A549 (cell line): ENCODE measurements at regions not wholly inside any gene's neighbourhood (a gene's known extent, or its start where the extent isn't known, plus 50 kb on each side); places are given as distances from the start of the nearest gene placed in this dataset.

Source experiments
- ATAC-seq, 2 experiments: fragments of 200-7000 bp in 1 of 2; fragments of >200 bp in 1 of 2; cut with Nextera tagmentation in 1 of 2; cut with Tn5 transposase in 1 of 2; 3 replicates each; pipeline versions ENCODE4 v1.8.0 to v1.9.1; 2018 to 2020; ENCODE audit warnings: mild to moderate bottlenecking in 1 of 2, moderate library complexity in 1 of 2
- CTCF ChIA-PET: fragments of 300-600 bp; sonication (Branson Sonifier 250); formaldehyde crosslinking; extraction: SDS; loops from one replicate; lab custom pipeline; 2021; ENCODE audit warnings: antibody characterized with exemption, inconsistent platforms; lab: Yijun Ruan, JAX
- POLR2A ChIA-PET: fragments of 350-600 bp; formaldehyde crosslinking; extraction: SDS; loops from one replicate; lab custom pipeline; 2021; ENCODE audit warnings: antibody characterized with exemption, inconsistent platforms; lab: Yijun Ruan, JAX
- DNase-seq, 2 experiments: peaks; one replicate each; pipeline versions ENCODE4 v3.0.0 to v3.0.0-alpha.2; 2011 to 2016; ENCODE audit warnings: low read depth in 1 of 2, low spot score in 1 of 2
- FAIRE-seq: peaks from 2 replicates; lab custom pipeline; 2011; peaks lifted over from hg19 to GRCh38; lab: Jason Lieb, UNC
- H3K27ac ChIP-seq, 2 experiments: fragments of >200 bp; sonication (Bioruptor Twin); formaldehyde crosslinking; 3 replicates each; pipeline ENCODE4 v1.5.1; 2016 to 2017
- H3K4me1 ChIP-seq: fragments of >200 bp; sonication (Bioruptor Twin); formaldehyde crosslinking; 3 replicates; pipeline ENCODE4 v1.6.1; 2016
- H3K4me2 ChIP-seq: fragments of >200 bp; sonication (Bioruptor Twin); formaldehyde crosslinking; 3 replicates; pipeline ENCODE4 v1.6.1; 2016
- H3K4me3 ChIP-seq: fragments of >200 bp; sonication (Bioruptor Twin); formaldehyde crosslinking; 3 replicates; pipeline ENCODE4 v1.5.1; 2016
- H3K9me3 ChIP-seq: fragments of >200 bp; sonication (Bioruptor Twin); formaldehyde crosslinking; 3 replicates; pipeline ENCODE4 v1.6.1; 2016
- EHF ChIP-seq: fragments of 250-450 bp; sonication (Bioruptor Pico); IDR thresholded peaks from 2 replicates; pipeline ENCODE4 v1.5.0; 2020; ENCODE audit warnings: mild to moderate bottlenecking
- FOSL2 ChIP-seq, 2 experiments: fragments of 450-650 bp in 1 of 2; fragments of >200 bp in 1 of 2; sonication (Bioruptor Twin) in 1 of 2; formaldehyde crosslinking; IDR thresholded peaks; 2 replicates each; pipeline versions ENCODE4 v1.5.0 to v1.6.1; 2016 to 2020; ENCODE audit warnings: mild to moderate bottlenecking in 1 of 2, moderate library complexity in 1 of 2
- FOXS1 ChIP-seq: fragments of 250-450 bp; sonication (Bioruptor Pico); IDR thresholded peaks from 2 replicates; pipeline ENCODE4 v1.5.0; 2020; ENCODE audit warnings: mild to moderate bottlenecking, moderate library complexity
- HDAC2 ChIP-seq: fragments of 200-600 bp; sonication (generic); IDR thresholded peaks from 2 replicates; pipeline ENCODE4 v1.6.1; 2016
- HOXA7 ChIP-seq: fragments of 250-450 bp; sonication (Bioruptor Pico); IDR thresholded peaks from 2 replicates; pipeline ENCODE4 v1.5.0; 2020; ENCODE audit warnings: mild to moderate bottlenecking, moderate library complexity
- HOXB5 ChIP-seq: fragments of 250-450 bp; sonication (Bioruptor Pico); IDR thresholded peaks from 2 replicates; pipeline ENCODE4 v1.5.0; 2020; ENCODE audit warnings: mild to moderate bottlenecking, moderate library complexity
- JUNB ChIP-seq: fragments of >200 bp; sonication (Bioruptor Twin); formaldehyde crosslinking; IDR thresholded peaks from 2 replicates; pipeline ENCODE4 v1.6.1; 2016
- KDM1A ChIP-seq: fragments of 200-600 bp; sonication (generic); IDR thresholded peaks from 2 replicates; pipeline ENCODE4 v1.6.1; 2016; ENCODE audit warnings: low read depth, mild to moderate bottlenecking
- KDM5A ChIP-seq: fragments of 200-600 bp; sonication (generic); IDR thresholded peaks from 2 replicates; pipeline ENCODE4 v1.6.1; 2016; ENCODE audit warnings: antibody characterized with exemption, mild to moderate bottlenecking
- MYC ChIP-seq: IDR thresholded peaks from 2 replicates; pipeline ENCODE4 v1.6.1; 2012; ENCODE audit warnings: mild to moderate bottlenecking, inconsistent platforms, low read length, improper control_type of control experiment, borderline replicate concordance
- NR3C1 ChIP-seq: fragments of >200 bp; sonication (Bioruptor Twin); formaldehyde crosslinking; IDR thresholded peaks from 3 replicates; pipeline ENCODE4 v1.6.1; 2017
- PHF8 ChIP-seq: fragments of 200-600 bp; sonication (generic); IDR thresholded peaks from 2 replicates; pipeline ENCODE4 v1.6.1; 2016; ENCODE audit warnings: low read depth, mild to moderate bottlenecking, antibody characterized with exemption, moderate library complexity, borderline replicate concordance
- SMC3 ChIP-seq: fragments of >200 bp; sonication (Bioruptor Twin); formaldehyde crosslinking; IDR thresholded peaks from 3 replicates; pipeline ENCODE4 v1.6.1; 2018; ENCODE audit warnings: inconsistent platforms
- TFCP2L1 ChIP-seq: fragments of 250-450 bp; sonication (Bioruptor Pico); IDR thresholded peaks from 2 replicates; pipeline ENCODE4 v1.5.0; 2021; ENCODE audit warnings: mild to moderate bottlenecking
- ZC3H11A ChIP-seq: fragments of 450-650 bp; IDR thresholded peaks from 2 replicates; pipeline ENCODE4 v1.6.1; 2014; ENCODE audit warnings: antibody characterized with exemption, mild to moderate bottlenecking
- ZFP36 ChIP-seq: fragments of 450-650 bp; IDR thresholded peaks from 2 replicates; pipeline ENCODE4 v1.6.1; 2014; ENCODE audit warnings: borderline replicate concordance; ENCODE audit not compliant: partially characterized antibody
- ZSCAN20 ChIP-seq: fragments of 250-450 bp; sonication (Bioruptor Pico); IDR thresholded peaks from 2 replicates; pipeline ENCODE4 v1.8.0; 2022; ENCODE audit warnings: mild to moderate bottlenecking, moderate library complexity
- WGBS: methylation state at CpG from one replicate; pipeline ENCODE4 v1.1.6; 2017; ENCODE audit errors: missing lambda C conversion rate; 5-methylcytosine and 5-hydroxymethylcytosine counted together
- TF ChIP-seq, protein P1 (sequence below): fragments of >200 bp; sonication (Bioruptor Twin); formaldehyde crosslinking; IDR thresholded peaks from 3 replicates; pipeline ENCODE4 v1.5.1; 2016
- TF ChIP-seq, protein P2 (sequence below): fragments of >200 bp; sonication (Bioruptor Twin); formaldehyde crosslinking; IDR thresholded peaks from 2 replicates; pipeline ENCODE4 v1.6.1; 2016
- TF ChIP-seq, protein P3 (sequence below): IDR thresholded peaks from 2 replicates; pipeline ENCODE4 v1.6.1; 2012; ENCODE audit warnings: low read depth, borderline replicate concordance
- TF ChIP-seq, protein P4 (sequence below): IDR thresholded peaks from 2 replicates; pipeline ENCODE4 v1.6.1; 2012

DNA sequence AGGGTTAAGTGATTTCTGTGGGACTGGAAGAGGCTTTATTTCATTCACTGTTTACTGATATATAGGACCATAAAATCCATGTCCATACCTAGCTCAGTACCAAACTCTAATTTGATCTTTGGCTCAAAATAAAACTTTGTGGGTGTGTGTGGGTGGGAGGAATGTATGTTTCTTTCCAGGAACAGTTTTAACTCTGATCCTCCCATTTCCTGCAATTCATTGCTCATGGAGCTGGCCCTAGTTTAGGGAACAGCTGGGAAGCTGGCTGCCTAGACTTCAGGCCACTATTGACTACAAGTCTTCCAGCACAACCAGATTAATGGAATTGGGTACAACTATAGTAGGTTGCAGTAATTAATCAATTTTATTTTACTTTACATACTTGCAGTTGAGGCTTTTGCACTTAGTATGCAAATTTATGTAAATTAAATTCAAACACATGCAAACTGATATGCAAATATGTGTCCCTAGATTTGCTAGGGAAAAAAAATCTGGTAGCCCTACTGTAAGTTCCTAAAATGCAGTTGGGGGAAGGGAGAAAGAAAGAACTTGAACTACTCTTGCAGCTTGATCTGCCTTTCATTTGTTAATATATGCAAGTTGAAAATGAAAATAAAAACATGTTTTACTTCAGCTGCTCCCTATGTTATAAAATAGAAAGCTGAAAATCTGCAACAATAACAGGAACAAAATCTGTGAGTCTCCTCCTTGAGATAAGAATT lies 1070.3 kb upstream of the CELF4 start:
- ChIA-PET POLR2A (no interaction called here), CTCF (interaction anchor here (1.0 kb wide), 1 partner anchor 169 kb away, joined by 3 read pairs; no protein-coding TSS in a partner anchor)
- TF ChIP-seq EHF (CRISPR knock-in tag) (no peak), HOXB5 (no peak), ZSCAN20 (no peak), FOXS1 (no peak), MYC (no peak)
- H3K4me1 ChIP-seq, result no peaks in the 10 kb centered on the region
- no peak overlapping the region for H3K27ac ChIP-seq
- FAIRE-seq (no peak), DNase-seq (no peak), ATAC-seq (no peak)
- H3K4me3 ChIP-seq, result no peak overlapping the region
- no peaks in the 10 kb centered on the region for H3K9me3 ChIP-seq
- no peak overlapping the region for H3K4me2 ChIP-seq

DNA sequence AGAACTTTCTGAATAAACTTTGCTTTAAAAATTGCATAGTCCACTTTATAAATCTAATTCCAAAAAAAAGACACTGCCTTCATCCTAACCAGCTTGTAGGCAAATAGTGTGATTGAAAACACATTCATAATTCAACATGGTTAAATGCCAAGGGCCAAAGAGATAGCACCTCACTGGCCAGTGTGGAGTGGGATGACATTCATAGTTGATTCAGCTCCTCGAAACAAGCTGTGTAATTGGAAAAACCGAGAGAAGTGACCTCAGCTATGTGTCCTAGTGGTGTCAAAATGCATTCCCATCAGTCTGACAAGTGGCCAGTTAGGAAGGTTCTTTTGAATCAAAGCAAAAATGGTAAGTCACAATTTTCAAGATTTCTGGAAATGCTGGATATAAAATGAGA lies 1068.5 kb upstream of the CELF4 start:
- Histone ChIP-seq H3K27ac (no peak overlapping the region), H3K9me3 (no peaks in the 10 kb centered on the region), H3K4me2 (no peak overlapping the region), H3K4me1 (no peaks in the 10 kb centered on the region)
- FAIRE-seq (no peak), DNase-seq (no peak)
- WGBS, result 0% methylated on average over 2 of the region's 2 CpGs
- POLR2A ChIA-PET, result no interaction called here
- TF ChIP-seq KDM1A (no peak), KDM5A (no peak), MYC (no peak), PHF8 (no peak), HDAC2 (no peak), NR3C1 (no peak), ZFP36 (no peak)
- TF ChIP-seq, protein P1, sequence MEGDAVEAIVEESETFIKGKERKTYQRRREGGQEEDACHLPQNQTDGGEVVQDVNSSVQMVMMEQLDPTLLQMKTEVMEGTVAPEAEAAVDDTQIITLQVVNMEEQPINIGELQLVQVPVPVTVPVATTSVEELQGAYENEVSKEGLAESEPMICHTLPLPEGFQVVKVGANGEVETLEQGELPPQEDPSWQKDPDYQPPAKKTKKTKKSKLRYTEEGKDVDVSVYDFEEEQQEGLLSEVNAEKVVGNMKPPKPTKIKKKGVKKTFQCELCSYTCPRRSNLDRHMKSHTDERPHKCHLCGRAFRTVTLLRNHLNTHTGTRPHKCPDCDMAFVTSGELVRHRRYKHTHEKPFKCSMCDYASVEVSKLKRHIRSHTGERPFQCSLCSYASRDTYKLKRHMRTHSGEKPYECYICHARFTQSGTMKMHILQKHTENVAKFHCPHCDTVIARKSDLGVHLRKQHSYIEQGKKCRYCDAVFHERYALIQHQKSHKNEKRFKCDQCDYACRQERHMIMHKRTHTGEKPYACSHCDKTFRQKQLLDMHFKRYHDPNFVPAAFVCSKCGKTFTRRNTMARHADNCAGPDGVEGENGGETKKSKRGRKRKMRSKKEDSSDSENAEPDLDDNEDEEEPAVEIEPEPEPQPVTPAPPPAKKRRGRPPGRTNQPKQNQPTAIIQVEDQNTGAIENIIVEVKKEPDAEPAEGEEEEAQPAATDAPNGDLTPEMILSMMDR, result no peak
- TF ChIP-seq, all 56 proteins: peak for 0
- no peak for ATAC-seq
- no peak overlapping the region for H3K4me3 ChIP-seq
- CTCF ChIA-PET, result no interaction called here

DNA sequence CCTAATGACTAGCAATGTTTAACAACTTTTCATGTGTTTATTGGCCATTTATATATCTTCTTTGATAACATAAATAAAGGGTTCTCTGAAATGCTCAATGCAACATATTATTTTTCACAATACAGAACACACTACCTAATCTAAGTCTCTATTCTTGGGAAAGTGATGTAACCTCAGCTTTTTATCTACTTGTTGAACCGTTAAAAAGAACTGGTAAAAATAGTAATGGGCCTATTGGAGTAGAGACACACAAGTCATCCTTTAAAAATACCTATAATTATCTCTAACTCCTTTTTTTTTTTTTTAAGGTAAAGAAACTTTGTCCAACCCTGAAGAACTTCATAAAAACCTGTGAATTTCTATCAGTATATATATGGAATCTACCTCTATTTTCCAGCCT lies 1067.7 kb upstream of the CELF4 start:
- WGBS, result 0% methylated on average over 1 of the region's 1 CpG
- DNase-seq (no peak), ATAC-seq (no peak), FAIRE-seq (no peak)
- no peaks in the 10 kb centered on the region for H3K4me1 ChIP-seq
- no peak overlapping the region for H3K27ac ChIP-seq
- H3K4me2 ChIP-seq, result no peak overlapping the region
- no peaks in the 10 kb centered on the region for H3K9me3 ChIP-seq
- no peak for TF ChIP-seq HOXB5
- TF ChIP-seq FOSL2 (IDR thresholded peaks at IDR 0.05), result no peak
- no peak for TF ChIP-seq FOSL2 (CRISPR knock-in tag; IDR thresholded peaks at IDR 0.05)
- no peak for TF ChIP-seq TFCP2L1 (CRISPR knock-in tag)
- TF ChIP-seq ZFP36, result no peak
- no peak for TF ChIP-seq MYC
- TF ChIP-seq, protein P2, sequence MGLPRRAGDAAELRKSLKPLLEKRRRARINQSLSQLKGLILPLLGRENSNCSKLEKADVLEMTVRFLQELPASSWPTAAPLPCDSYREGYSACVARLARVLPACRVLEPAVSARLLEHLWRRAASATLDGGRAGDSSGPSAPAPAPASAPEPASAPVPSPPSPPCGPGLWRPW, result no peak
- TF ChIP-seq HOXA7 (CRISPR knock-in tag), result no peak
- TF ChIP-seq SMC3, result no peak
- TF ChIP-seq, protein P3, sequence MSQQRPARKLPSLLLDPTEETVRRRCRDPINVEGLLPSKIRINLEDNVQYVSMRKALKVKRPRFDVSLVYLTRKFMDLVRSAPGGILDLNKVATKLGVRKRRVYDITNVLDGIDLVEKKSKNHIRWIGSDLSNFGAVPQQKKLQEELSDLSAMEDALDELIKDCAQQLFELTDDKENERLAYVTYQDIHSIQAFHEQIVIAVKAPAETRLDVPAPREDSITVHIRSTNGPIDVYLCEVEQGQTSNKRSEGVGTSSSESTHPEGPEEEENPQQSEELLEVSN, result no peak
- TF ChIP-seq, protein P4, sequence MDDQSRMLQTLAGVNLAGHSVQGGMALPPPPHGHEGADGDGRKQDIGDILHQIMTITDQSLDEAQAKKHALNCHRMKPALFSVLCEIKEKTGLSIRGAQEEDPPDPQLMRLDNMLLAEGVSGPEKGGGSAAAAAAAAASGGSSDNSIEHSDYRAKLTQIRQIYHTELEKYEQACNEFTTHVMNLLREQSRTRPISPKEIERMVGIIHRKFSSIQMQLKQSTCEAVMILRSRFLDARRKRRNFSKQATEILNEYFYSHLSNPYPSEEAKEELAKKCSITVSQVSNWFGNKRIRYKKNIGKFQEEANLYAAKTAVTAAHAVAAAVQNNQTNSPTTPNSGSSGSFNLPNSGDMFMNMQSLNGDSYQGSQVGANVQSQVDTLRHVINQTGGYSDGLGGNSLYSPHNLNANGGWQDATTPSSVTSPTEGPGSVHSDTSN, result no peak
- TF ChIP-seq ZC3H11A, result no peak
- TF ChIP-seq JUNB, result no peak
- ChIA-PET CTCF (interaction anchor here (0.6 kb wide), 1 partner anchor 12 kb away, joined by 3 read pairs; no protein-coding TSS in a partner anchor), POLR2A (no interaction called here)
- H3K4me3 ChIP-seq, result no peak overlapping the region
